ENCODE measurements at regions not wholly inside any gene's neighbourhood (a gene's known extent, or its start where the extent isn't known, plus 50 kb on each side); places are given as distances from the start of the nearest gene placed in this dataset.

DNA sequence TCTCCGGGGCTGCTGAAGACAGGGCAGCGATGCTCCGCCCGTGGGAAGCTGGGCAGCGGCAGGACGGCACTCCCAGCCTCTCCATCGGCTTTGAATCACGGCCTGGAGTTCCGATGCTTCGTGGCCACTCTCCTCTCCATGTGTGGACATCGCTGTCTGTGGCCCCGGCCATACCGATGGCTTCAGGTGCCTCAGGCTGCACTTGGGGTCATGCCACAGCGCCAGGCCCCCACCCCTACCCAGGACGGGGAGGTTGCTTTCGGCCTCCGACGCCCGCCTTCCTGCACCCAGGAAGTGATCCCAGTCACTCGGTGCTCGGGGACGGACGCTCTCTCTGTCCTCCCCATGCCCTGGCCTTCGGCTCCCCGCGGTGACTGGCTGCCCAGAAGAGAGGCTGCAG, 180.7 kb downstream of the BANP start:
- TF ChIP-seq EZH2 (IDR thresholded peaks at IDR 0.05; ENCODE audit: insufficient read depth, poor library complexity, severe bottlenecking) (no peak), EZH2phosphoT487 (IDR thresholded peaks at IDR 0.05; ENCODE audit: insufficient read depth, low read depth) (no peak)

Data from GM23248 (cell line).